ENCODE measurements at regions not wholly inside any gene's neighbourhood (a gene's known extent, or its start where the extent isn't known, plus 50 kb on each side); places are given as distances from the start of the nearest gene placed in this dataset.

GRCh38 chr21:38986406-38986805 lies 180.7 kb downstream of the ETS2 start:
- Histone ChIP-seq H3K27ac (peak overlapping the region; percentile 91), H3K27me3 (no peaks in the 10 kb centered on the region), H3K79me2 (no peaks in the 10 kb centered on the region), H3K4me1 (ENCODE audit: insufficient read depth) (peaks cover 54% of the 10 kb centered on the region), H3K4me2 (peak overlapping the region; percentile 23), H2AFZ (no peak overlapping the region), H3K36me3 (replicated peaks; ENCODE audit: insufficient read depth, low read depth) (no peaks in the 10 kb centered on the region), H3K9me2 (replicated peaks; ENCODE audit: insufficient read depth) (no peaks in the 10 kb centered on the region), H3K9me3 (ENCODE audit: low read depth) (no peaks in the 10 kb centered on the region), H4K20me1 (ENCODE audit: insufficient read depth, poor library complexity, severe bottlenecking) (no peaks in the 10 kb centered on the region), H3K4me3 (no peak overlapping the region)
- no peak for DNase-seq (ENCODE audit: low spot score)
- TF ChIP-seq EZH2 (IDR thresholded peaks at IDR 0.05; ENCODE audit: borderline replicate concordance) (no peak), CTCF (IDR thresholded peaks at IDR 0.05; ENCODE audit: poor library complexity) (no peak), EZH2phosphoT487 (IDR thresholded peaks at IDR 0.05; ENCODE audit: low read depth, severe bottlenecking, unreplicated experiment) (no peak)
- 85% methylated on average over 5 of the region's 5 CpGs for WGBS (ENCODE audit: low lambda C conversion rate, missing lambda C conversion rate)

DNA sequence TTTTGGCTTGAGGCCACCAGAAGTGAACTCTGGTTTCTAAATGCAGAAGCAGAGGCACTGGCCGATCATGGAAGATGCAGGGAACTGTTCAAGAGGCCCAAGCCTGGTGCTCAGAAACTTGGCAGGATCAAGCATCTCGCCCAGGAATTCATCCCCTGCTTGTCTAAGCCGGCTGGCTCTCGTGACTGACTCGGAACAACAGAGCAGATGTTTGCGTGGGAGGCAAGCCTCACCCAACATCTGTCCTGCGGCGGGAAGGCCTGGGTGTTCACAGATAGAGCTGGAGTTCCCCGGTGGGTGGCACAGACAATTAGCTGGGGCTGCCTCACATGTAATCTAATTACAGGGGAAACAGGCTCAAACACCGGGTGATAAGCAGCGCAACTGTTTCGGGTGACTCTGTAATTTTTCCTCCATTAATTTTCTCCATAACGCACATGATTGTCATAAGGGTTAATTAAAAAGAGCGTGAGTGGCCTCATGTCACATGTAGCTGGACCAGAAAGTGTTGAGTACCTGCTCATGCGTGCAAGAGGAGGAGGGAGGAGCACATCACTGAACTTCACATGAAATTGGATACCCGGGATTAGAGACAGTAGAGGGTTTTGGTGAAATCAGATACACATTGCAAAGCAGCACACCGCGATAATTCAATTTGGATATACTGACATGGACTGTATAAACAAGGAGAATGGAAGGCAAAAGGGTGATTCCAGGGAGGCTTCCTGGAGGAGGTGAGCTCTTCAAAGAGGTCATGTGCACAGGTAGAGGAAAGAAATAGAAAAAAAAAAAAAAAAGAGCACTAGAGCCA lies 180.0 kb downstream of the ETS2 start:
- Histone ChIP-seq H4K20me1 (ENCODE audit: insufficient read depth, poor library complexity, severe bottlenecking) (no peaks in the 10 kb centered on the region), H3K4me3 (no peak overlapping the region), H2AFZ (no peak overlapping the region), H3K27ac (peak overlapping the region; percentile 91), H3K79me2 (no peaks in the 10 kb centered on the region), H3K27me3 (no peaks in the 10 kb centered on the region), H3K9me3 (ENCODE audit: low read depth) (no peaks in the 10 kb centered on the region), H3K4me1 (ENCODE audit: insufficient read depth) (peaks cover 53% of the 10 kb centered on the region), H3K36me3 (replicated peaks; ENCODE audit: insufficient read depth, low read depth) (no peaks in the 10 kb centered on the region), H3K4me2 (peak overlapping the region; percentile 51), H3K9me2 (replicated peaks; ENCODE audit: insufficient read depth) (no peaks in the 10 kb centered on the region)
- peak; percentile 83 for DNase-seq (ENCODE audit: low spot score)
- TF ChIP-seq EZH2phosphoT487 (IDR thresholded peaks at IDR 0.05; ENCODE audit: low read depth, severe bottlenecking, unreplicated experiment) (no peak), EZH2 (IDR thresholded peaks at IDR 0.05; ENCODE audit: borderline replicate concordance) (no peak), CTCF (IDR thresholded peaks at IDR 0.05; ENCODE audit: poor library complexity) (no peak)
- WGBS (ENCODE audit: low lambda C conversion rate, missing lambda C conversion rate), result 54% methylated on average over 18 of the region's 18 CpGs

DNA sequence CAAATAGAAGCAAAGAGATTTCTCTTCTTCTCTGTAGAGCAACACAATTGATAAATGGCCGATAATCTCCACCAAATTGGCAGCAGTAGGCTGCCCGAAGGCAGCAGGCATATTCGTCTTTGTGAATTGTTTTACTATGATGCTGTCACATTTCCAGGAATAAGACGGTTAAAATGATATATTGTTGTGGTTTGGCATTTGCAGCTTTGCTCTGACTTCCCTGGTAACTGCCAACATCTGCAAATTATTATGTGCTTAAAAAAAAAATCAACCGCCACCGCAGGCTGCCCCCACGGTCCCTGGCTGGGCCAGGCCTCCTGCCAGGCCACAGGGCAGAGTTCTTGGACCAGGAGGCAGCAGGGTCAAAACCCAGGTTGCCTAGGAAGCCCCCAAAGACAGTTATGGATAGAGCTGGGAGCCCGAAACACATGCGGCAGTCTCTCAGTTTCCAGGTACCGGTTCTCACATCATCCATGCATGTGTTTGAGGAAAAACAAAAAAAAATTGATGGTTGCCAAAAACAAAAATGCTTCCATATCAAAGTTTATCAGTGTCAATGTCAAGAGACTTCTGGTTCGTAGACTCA lies 179.3 kb downstream of the ETS2 start:
- DNase-seq (ENCODE audit: low spot score), result no peak
- Histone ChIP-seq H3K9me2 (replicated peaks; ENCODE audit: insufficient read depth) (no peaks in the 10 kb centered on the region), H3K4me2 (peak overlapping the region; percentile 51), H3K9me3 (ENCODE audit: low read depth) (no peaks in the 10 kb centered on the region), H2AFZ (no peak overlapping the region), H4K20me1 (ENCODE audit: insufficient read depth, poor library complexity, severe bottlenecking) (no peaks in the 10 kb centered on the region), H3K27me3 (no peaks in the 10 kb centered on the region), H3K4me1 (ENCODE audit: insufficient read depth) (peaks cover 47% of the 10 kb centered on the region), H3K79me2 (no peaks in the 10 kb centered on the region), H3K27ac (peak overlapping the region; percentile 91), H3K36me3 (replicated peaks; ENCODE audit: insufficient read depth, low read depth) (no peaks in the 10 kb centered on the region), H3K4me3 (no peak overlapping the region)
- 56% methylated on average over 11 of the region's 11 CpGs for WGBS (ENCODE audit: low lambda C conversion rate, missing lambda C conversion rate)
- TF ChIP-seq CTCF (IDR thresholded peaks at IDR 0.05; ENCODE audit: poor library complexity), result no peak
- no peak for TF ChIP-seq EZH2phosphoT487 (IDR thresholded peaks at IDR 0.05; ENCODE audit: low read depth, severe bottlenecking, unreplicated experiment)
- TF ChIP-seq EZH2 (IDR thresholded peaks at IDR 0.05; ENCODE audit: borderline replicate concordance), result no peak
